K562 (cell line): ENCODE measurements at regions not wholly inside any gene's neighbourhood (a gene's known extent, or its start where the extent isn't known, plus 50 kb on each side); places are given as distances from the start of the nearest gene placed in this dataset.

Source experiments
- ATAC-seq: fragments of 200-7000 bp; cut with Tn5 transposase; 3 replicates; pipeline ENCODE4 v1.9.1; 2020; ENCODE audit warnings: moderate library complexity
- BruUV-seq: library from RNA; stranded (reverse); fragments of 400-500 nt; replicated peaks from 2 replicates; lab custom pipeline; 2021; lab: Mats Ljungman, UMichigan
- CTCF ChIA-PET: fragments of 300-600 bp; formaldehyde crosslinking; extraction: SDS; loops from one replicate; lab custom pipeline; 2021; ENCODE audit warnings: low intra/inter-chr PET ratio; lab: Yijun Ruan, JAX
- POLR2A ChIA-PET: fragments of 300-600, 350-650 bp; sonication (Branson Sonifier 250); formaldehyde crosslinking; extraction: SDS; loops from one replicate; lab custom pipeline; 2021; ENCODE audit warnings: antibody characterized with exemption, inconsistent platforms; lab: Yijun Ruan, JAX
- DNase-seq, 4 experiments: peaks; one replicate each; pipeline versions ENCODE4 v3.0.0 to v3.0.0-alpha.2; 2011 to 2018; ENCODE audit warnings: low spot score in 3 of 4, mixed read lengths in 3 of 4; ENCODE audit errors: extremely low read depth in 1 of 4
- FAIRE-seq: peaks from 2 replicates; lab custom pipeline; 2011; peaks lifted over from hg19 to GRCh38; lab: Jason Lieb, UNC
- H2AFZ ChIP-seq: 2 replicates; pipeline ENCODE4 v1.6.0; 2011; ENCODE audit warnings: low read depth, low read length, control low read depth, inconsistent platforms
- H3K27ac ChIP-seq: fragments of 200-600 bp; 3 replicates; pipeline ENCODE4 v1.8.0; 2011; ENCODE audit warnings: low read depth, mild to moderate bottlenecking, control low read depth, inconsistent platforms, low read length, moderate library complexity, mixed read lengths; ENCODE audit errors: extremely low read depth
- H3K27me3 ChIP-seq, 2 experiments: fragments of 300-600 bp in 1 of 2; 2 replicates in 1 of 2; 3 replicates in 1 of 2; pipeline versions ENCODE4 v1.6.0 to v1.8.0; 2011; ENCODE audit warnings: inconsistent platforms in 2 of 2, low read length in 2 of 2, mild to moderate bottlenecking in 1 of 2, mixed read lengths in 1 of 2, moderate library complexity in 1 of 2; ENCODE audit not compliant: control insufficient read depth in 2 of 2, insufficient read depth in 2 of 2
- H3K36me3 ChIP-seq: fragments of 300-600 bp; 3 replicates; pipeline ENCODE4 v1.8.0; 2011; ENCODE audit warnings: mild to moderate bottlenecking, low read length, inconsistent platforms; ENCODE audit not compliant: control insufficient read depth, insufficient read depth
- H3K4me1 ChIP-seq, 2 experiments: fragments of 200-600 bp in 1 of 2; replicated peaks in 1 of 2; 2 replicates in 1 of 2; 3 replicates in 1 of 2; pipeline versions ENCODE4 v1.5.1 to v1.8.0; 2011; ENCODE audit warnings: inconsistent platforms in 2 of 2, low read length in 2 of 2, mild to moderate bottlenecking in 1 of 2, mixed read lengths in 1 of 2, moderate library complexity in 1 of 2; ENCODE audit not compliant: control insufficient read depth in 2 of 2, insufficient read depth in 2 of 2
- H3K4me2 ChIP-seq: 2 replicates; pipeline ENCODE4 v1.6.1; 2011; ENCODE audit warnings: low read length, control low read depth, inconsistent platforms, mixed read lengths; ENCODE audit not compliant: insufficient read depth
- H3K4me3 ChIP-seq: fragments of 200-600 bp; sonication (generic), shearing (Covaris generic); 2 replicates; pipeline ENCODE4 v1.5.1; 2016; ENCODE audit warnings: control low read depth, inconsistent platforms
- H3K79me2 ChIP-seq: fragments of 200-600 bp; 3 replicates; pipeline ENCODE4 v1.8.0; 2011; ENCODE audit warnings: low read length, inconsistent platforms; ENCODE audit not compliant: control insufficient read depth, insufficient read depth
- H3K9ac ChIP-seq, 2 experiments: 2 replicates each; pipeline versions ENCODE4 v1.6.0 to v1.6.1; 2011; ENCODE audit warnings: low read depth in 2 of 2, low read length in 2 of 2, control low read depth in 1 of 2, inconsistent platforms in 1 of 2, mild to moderate bottlenecking in 1 of 2, mixed read lengths in 1 of 2; ENCODE audit not compliant: insufficient read depth in 1 of 2
- H3K9me1 ChIP-seq: one replicate; pipeline ENCODE4 v1.6.0; 2011; ENCODE audit warnings: inconsistent platforms, mild to moderate bottlenecking, low read length, moderate library complexity; ENCODE audit not compliant: control insufficient read depth, insufficient read depth
- H3K9me3 ChIP-seq: replicated peaks from 2 replicates; pipeline ENCODE4 v1.5.1; 2011; ENCODE audit warnings: low read depth, low read length, inconsistent platforms; ENCODE audit not compliant: control insufficient read depth, insufficient read depth
- H4K20me1 ChIP-seq: replicated peaks from 2 replicates; pipeline ENCODE4 v1.6.1; 2011; ENCODE audit warnings: low read length, inconsistent platforms, mixed read lengths; ENCODE audit not compliant: control insufficient read depth, insufficient read depth
- DPF2 ChIP-seq: fragments of 450-650 bp; IDR thresholded peaks from 2 replicates; pipeline ENCODE4 v1.6.1; 2016
- GATA2 ChIP-seq: sonication (generic); formaldehyde crosslinking; IDR thresholded peaks from 2 replicates; pipeline ENCODE4 v1.4.0; 2020; ENCODE audit warnings: mild to moderate bottlenecking, missing genetic modification reagents
- NCOR1 ChIP-seq: fragments of 450-650 bp; IDR thresholded peaks from 2 replicates; pipeline ENCODE4 v1.6.1; 2016; ENCODE audit warnings: mild to moderate bottlenecking, moderate library complexity
- PML ChIP-seq: IDR thresholded peaks from 2 replicates; pipeline ENCODE4 v1.6.1; 2012; ENCODE audit warnings: low read length, inconsistent platforms
- POLR2AphosphoS5 ChIP-seq: IDR thresholded peaks from 2 replicates; pipeline ENCODE4 v1.6.1; 2011; ENCODE audit warnings: mild to moderate bottlenecking, low read depth, low read length, moderate library complexity; ENCODE audit not compliant: control insufficient read depth, insufficient read depth
- ZNF184 ChIP-seq: sonication (generic); formaldehyde crosslinking; IDR thresholded peaks from 2 replicates; pipeline ENCODE4 v1.5.0; 2020; ENCODE audit warnings: missing genetic modification reagents
- in situ Hi-C: fragments of 300-500 bp; cut with MboI; formaldehyde crosslinking; loops from 4 replicates; pipeline ENCODE4 v1.15.0; 2018; ENCODE audit warnings: inconsistent platforms, mixed read lengths
- intact Hi-C: fragments of 100-400 bp; cut with micrococcal nuclease; formaldehyde crosslinking; loops from 2 replicates; pipeline ENCODE4 v1.14.2; 2022
- TF ChIP-seq, protein P1 (sequence below): sonication (generic); formaldehyde crosslinking; IDR thresholded peaks from 2 replicates; pipeline ENCODE4 v1.8.0; 2023; ENCODE audit warnings: missing genetic modification reagents, mild to moderate bottlenecking, borderline replicate concordance
- TF ChIP-seq, protein P2 (sequence below), 2 experiments: IDR thresholded peaks; 2 replicates each; pipeline ENCODE4 v1.6.1; 2011; ENCODE audit warnings: borderline replicate concordance in 1 of 2, control low read depth in 1 of 2, low read depth in 1 of 2, low read length in 1 of 2, mild to moderate bottlenecking in 1 of 2, mixed read lengths in 1 of 2, moderate library complexity in 1 of 2; ENCODE audit not compliant: insufficient read depth in 1 of 2, insufficient read length in 1 of 2, poor library complexity in 1 of 2, severe bottlenecking in 1 of 2; ENCODE audit errors: extremely low read depth in 1 of 2
- TF ChIP-seq, protein P3 (sequence below), 2 experiments: IDR thresholded peaks; 2 replicates each; pipeline ENCODE4 v1.6.1; 2012; ENCODE audit warnings: improper control_type of control experiment in 2 of 2, low read depth in 2 of 2, low read length in 2 of 2, borderline replicate concordance in 1 of 2
- TF ChIP-seq, protein P4 (sequence below): sonication (generic); formaldehyde crosslinking; IDR thresholded peaks from 2 replicates; pipeline ENCODE4 v1.8.0; 2022; ENCODE audit warnings: mild to moderate bottlenecking, missing genetic modification reagents, borderline replicate concordance

DNA sequence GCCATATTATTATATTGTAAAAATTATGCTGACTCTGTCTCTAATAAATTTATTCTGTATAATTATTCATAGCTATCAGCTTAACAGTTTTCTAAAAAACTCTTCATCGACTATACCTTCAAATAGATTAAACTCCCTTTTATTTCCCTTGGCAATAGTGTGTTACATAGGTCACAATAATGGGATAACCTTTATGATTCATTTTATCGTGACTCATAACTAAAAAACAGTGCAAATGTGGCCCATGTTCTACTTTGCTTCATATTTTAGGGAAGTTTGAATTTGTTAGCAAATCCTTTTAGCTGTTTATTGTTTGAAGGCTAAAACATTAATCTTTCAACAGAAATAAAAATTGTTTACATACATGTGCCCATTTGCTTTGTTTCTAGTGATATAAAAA, 783.2 kb upstream of the CDH2 start (continued):
- TF ChIP-seq, protein P1, sequence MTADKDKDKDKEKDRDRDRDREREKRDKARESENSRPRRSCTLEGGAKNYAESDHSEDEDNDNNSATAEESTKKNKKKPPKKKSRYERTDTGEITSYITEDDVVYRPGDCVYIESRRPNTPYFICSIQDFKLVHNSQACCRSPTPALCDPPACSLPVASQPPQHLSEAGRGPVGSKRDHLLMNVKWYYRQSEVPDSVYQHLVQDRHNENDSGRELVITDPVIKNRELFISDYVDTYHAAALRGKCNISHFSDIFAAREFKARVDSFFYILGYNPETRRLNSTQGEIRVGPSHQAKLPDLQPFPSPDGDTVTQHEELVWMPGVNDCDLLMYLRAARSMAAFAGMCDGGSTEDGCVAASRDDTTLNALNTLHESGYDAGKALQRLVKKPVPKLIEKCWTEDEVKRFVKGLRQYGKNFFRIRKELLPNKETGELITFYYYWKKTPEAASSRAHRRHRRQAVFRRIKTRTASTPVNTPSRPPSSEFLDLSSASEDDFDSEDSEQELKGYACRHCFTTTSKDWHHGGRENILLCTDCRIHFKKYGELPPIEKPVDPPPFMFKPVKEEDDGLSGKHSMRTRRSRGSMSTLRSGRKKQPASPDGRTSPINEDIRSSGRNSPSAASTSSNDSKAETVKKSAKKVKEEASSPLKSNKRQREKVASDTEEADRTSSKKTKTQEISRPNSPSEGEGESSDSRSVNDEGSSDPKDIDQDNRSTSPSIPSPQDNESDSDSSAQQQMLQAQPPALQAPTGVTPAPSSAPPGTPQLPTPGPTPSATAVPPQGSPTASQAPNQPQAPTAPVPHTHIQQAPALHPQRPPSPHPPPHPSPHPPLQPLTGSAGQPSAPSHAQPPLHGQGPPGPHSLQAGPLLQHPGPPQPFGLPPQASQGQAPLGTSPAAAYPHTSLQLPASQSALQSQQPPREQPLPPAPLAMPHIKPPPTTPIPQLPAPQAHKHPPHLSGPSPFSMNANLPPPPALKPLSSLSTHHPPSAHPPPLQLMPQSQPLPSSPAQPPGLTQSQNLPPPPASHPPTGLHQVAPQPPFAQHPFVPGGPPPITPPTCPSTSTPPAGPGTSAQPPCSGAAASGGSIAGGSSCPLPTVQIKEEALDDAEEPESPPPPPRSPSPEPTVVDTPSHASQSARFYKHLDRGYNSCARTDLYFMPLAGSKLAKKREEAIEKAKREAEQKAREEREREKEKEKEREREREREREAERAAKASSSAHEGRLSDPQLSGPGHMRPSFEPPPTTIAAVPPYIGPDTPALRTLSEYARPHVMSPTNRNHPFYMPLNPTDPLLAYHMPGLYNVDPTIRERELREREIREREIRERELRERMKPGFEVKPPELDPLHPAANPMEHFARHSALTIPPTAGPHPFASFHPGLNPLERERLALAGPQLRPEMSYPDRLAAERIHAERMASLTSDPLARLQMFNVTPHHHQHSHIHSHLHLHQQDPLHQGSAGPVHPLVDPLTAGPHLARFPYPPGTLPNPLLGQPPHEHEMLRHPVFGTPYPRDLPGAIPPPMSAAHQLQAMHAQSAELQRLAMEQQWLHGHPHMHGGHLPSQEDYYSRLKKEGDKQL = no peak
- TF ChIP-seq ZNF184 (CRISPR knock-in tag) = no peak

DNA sequence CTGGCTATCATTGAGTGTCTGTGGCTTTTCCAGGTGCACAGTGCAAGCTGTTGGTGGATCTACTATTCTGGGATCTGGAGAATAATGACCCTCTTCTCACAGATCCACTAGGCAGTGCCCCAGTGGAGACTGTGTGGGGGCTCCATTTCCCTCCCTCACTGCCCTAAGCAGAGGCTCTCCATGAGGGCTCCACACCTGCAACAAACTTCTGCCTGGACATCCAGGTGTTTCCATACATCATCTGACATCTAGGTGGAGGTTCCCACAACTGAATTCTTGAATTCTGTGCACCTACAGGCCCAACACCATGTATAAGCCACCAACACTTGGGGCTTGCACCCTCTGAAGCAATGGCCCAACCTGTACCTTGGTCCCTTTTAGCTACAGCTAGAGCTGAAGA, 775.4 kb upstream of the CDH2 start:
- BruUV-seq = no TSS peak
- no peaks in the 10 kb centered on the region for H3K9me1 ChIP-seq
- H3K9ac ChIP-seq = no peak overlapping the region
- FAIRE-seq (no peak), DNase-seq (no peak), ATAC-seq (no peak)
- no peaks in the 10 kb centered on the region for H3K36me3 ChIP-seq
- no peak overlapping the region for H3K27ac ChIP-seq
- H3K4me1 ChIP-seq = no peaks in the 10 kb centered on the region
- no peaks in the 10 kb centered on the region for H3K9me3 ChIP-seq
- in situ Hi-C loops (no loop called here), intact Hi-C loops (no loop called here)
- ChIA-PET CTCF (no interaction called here), POLR2A (no interaction called here)
- no peaks in the 10 kb centered on the region for H3K79me2 ChIP-seq
- no peak overlapping the region for H2AFZ ChIP-seq
- H3K27me3 ChIP-seq = no peaks in the 10 kb centered on the region
- H3K4me2 ChIP-seq = no peak overlapping the region
- no peaks in the 10 kb centered on the region for H4K20me1 ChIP-seq
- H3K4me3 ChIP-seq = no peak overlapping the region
- no peak for TF ChIP-seq PML
- TF ChIP-seq NCOR1 = no peak
- no peak for TF ChIP-seq GATA2 (CRISPR knock-in tag)
- TF ChIP-seq, protein P2, sequence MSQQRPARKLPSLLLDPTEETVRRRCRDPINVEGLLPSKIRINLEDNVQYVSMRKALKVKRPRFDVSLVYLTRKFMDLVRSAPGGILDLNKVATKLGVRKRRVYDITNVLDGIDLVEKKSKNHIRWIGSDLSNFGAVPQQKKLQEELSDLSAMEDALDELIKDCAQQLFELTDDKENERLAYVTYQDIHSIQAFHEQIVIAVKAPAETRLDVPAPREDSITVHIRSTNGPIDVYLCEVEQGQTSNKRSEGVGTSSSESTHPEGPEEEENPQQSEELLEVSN (IDR thresholded peaks at IDR 0.05; ENCODE audit: borderline replicate concordance in 1 of 2, extremely low read depth in 1 of 2, insufficient read depth in 1 of 2, insufficient read length in 1 of 2, low read depth in 1 of 2, low read length in 1 of 2, poor library complexity in 1 of 2, severe bottlenecking in 1 of 2) = no peak
- TF ChIP-seq, protein P3, sequence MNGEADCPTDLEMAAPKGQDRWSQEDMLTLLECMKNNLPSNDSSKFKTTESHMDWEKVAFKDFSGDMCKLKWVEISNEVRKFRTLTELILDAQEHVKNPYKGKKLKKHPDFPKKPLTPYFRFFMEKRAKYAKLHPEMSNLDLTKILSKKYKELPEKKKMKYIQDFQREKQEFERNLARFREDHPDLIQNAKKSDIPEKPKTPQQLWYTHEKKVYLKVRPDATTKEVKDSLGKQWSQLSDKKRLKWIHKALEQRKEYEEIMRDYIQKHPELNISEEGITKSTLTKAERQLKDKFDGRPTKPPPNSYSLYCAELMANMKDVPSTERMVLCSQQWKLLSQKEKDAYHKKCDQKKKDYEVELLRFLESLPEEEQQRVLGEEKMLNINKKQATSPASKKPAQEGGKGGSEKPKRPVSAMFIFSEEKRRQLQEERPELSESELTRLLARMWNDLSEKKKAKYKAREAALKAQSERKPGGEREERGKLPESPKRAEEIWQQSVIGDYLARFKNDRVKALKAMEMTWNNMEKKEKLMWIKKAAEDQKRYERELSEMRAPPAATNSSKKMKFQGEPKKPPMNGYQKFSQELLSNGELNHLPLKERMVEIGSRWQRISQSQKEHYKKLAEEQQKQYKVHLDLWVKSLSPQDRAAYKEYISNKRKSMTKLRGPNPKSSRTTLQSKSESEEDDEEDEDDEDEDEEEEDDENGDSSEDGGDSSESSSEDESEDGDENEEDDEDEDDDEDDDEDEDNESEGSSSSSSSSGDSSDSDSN (IDR thresholded peaks at IDR 0.05; ENCODE audit: borderline replicate concordance in 1 of 2, low read depth in 2 of 2, low read length in 2 of 2) = no peak
- TF ChIP-seq, protein P4, sequence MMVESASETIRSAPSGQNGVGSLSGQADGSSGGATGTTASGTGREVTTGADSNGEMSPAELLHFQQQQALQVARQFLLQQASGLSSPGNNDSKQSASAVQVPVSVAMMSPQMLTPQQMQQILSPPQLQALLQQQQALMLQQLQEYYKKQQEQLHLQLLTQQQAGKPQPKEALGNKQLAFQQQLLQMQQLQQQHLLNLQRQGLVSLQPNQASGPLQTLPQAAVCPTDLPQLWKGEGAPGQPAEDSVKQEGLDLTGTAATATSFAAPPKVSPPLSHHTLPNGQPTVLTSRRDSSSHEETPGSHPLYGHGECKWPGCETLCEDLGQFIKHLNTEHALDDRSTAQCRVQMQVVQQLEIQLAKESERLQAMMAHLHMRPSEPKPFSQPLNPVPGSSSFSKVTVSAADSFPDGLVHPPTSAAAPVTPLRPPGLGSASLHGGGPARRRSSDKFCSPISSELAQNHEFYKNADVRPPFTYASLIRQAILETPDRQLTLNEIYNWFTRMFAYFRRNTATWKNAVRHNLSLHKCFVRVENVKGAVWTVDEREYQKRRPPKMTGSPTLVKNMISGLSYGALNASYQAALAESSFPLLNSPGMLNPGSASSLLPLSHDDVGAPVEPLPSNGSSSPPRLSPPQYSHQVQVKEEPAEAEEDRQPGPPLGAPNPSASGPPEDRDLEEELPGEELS = no peak
- no peak for TF ChIP-seq POLR2AphosphoS5
- TF ChIP-seq DPF2 = no peak
